Esophagus squamous epithelium (tissue), 4 donors: ENCODE measurements at regions not wholly inside any gene's neighbourhood (a gene's known extent, or its start where the extent isn't known, plus 50 kb on each side); places are given as distances from the start of the nearest gene placed in this dataset.

Source experiments
- POLR2A ChIP-seq, 4 donors: fragments of 450-650 bp; IDR thresholded peaks; one replicate each; pipeline ENCODE4 v1.6.1; 2017; ENCODE audit warnings: antibody characterized with exemption in 4 of 4, mild to moderate bottlenecking in 4 of 4, moderate library complexity in 3 of 4
- TF ChIP-seq, protein P1 (sequence below), 6 experiments: fragments of 450-650 bp in 4 of 6; fragments of 200-600 bp in 2 of 6; sonication (generic) in 2 of 6; IDR thresholded peaks; one replicate each; pipeline ENCODE4 v1.5.1; 2016 to 2019; ENCODE audit warnings: antibody characterized with exemption in 6 of 6, mild to moderate bottlenecking in 4 of 6, moderate library complexity in 4 of 6

DNA sequence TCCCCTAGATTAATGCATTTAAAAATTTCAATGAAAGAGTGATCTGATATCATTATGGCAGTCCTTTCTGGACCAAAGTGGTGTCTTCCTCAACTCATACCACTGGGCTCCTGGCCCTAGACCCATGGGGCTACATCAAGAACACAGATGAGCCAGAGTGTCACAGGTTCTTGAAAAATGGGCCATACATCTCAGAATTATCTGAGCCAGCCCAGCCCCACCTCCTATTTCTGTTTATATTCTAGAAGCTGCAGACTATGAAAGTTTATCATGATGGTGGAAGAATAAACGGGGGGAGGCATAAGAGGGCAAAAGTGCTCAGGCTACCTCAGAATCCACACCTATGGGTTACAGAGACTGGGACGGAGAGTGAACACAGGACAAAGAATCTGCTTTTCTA is 120.6 kb upstream of the TACR1 start:
- TF ChIP-seq, protein P1, sequence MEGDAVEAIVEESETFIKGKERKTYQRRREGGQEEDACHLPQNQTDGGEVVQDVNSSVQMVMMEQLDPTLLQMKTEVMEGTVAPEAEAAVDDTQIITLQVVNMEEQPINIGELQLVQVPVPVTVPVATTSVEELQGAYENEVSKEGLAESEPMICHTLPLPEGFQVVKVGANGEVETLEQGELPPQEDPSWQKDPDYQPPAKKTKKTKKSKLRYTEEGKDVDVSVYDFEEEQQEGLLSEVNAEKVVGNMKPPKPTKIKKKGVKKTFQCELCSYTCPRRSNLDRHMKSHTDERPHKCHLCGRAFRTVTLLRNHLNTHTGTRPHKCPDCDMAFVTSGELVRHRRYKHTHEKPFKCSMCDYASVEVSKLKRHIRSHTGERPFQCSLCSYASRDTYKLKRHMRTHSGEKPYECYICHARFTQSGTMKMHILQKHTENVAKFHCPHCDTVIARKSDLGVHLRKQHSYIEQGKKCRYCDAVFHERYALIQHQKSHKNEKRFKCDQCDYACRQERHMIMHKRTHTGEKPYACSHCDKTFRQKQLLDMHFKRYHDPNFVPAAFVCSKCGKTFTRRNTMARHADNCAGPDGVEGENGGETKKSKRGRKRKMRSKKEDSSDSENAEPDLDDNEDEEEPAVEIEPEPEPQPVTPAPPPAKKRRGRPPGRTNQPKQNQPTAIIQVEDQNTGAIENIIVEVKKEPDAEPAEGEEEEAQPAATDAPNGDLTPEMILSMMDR (IDR thresholded peaks at IDR 0.05), result no peak
- TF ChIP-seq POLR2A (IDR thresholded peaks at IDR 0.05), result no peak
